HS-5 (cell line): ENCODE measurements at regions not wholly inside any gene's neighbourhood (a gene's known extent, or its start where the extent isn't known, plus 50 kb on each side); places are given as distances from the start of the nearest gene placed in this dataset.
A peak's percentile ranks its signal among the peaks of the same experiment; 100 is the strongest.
"Not testable (repeated sequence)": the region's sequence is repeated elsewhere in the genome, so short reads cannot be mapped to it uniquely, and the experiment has no call there.

Source experiments
- DNase-seq: peaks from one replicate; pipeline ENCODE4 v3.0.0-alpha.2; 2012; ENCODE audit warnings: low read depth

- peak; percentile 33 for DNase-seq
These were observed 66.4 kb upstream of the BTG3 start for GRCh38 chr21:17679002-17679600.

- not testable (repeated sequence) for DNase-seq
These were observed 64.2 kb upstream of the BTG3 start for GRCh38 chr21:17676930-17677329.

- no peak for DNase-seq
These were observed 61.4 kb upstream of the BTG3 start for GRCh38 chr21:17674106-17674505.

- DNase-seq = no peak
These were observed 60.7 kb upstream of the BTG3 start for GRCh38 chr21:17673261-17674020.

- no peak for DNase-seq
These were observed 59.0 kb upstream of the BTG3 start for GRCh38 chr21:17671733-17672132.

- no peak for DNase-seq
These were observed 55.9 kb upstream of the BTG3 start for GRCh38 chr21:17668479-17669140.

- DNase-seq = no peak
These were observed 54.6 kb upstream of the BTG3 start for GRCh38 chr21:17667256-17667655.
